Chondrocyte (in vitro differentiated cells): ENCODE measurements at regions not wholly inside any gene's neighbourhood (a gene's known extent, or its start where the extent isn't known, plus 50 kb on each side); places are given as distances from the start of the nearest gene placed in this dataset.
A peak's percentile ranks its signal among the peaks of the same experiment; 100 is the strongest.

ENCODE experiments used
- DNase-seq: peaks from one replicate; pipeline ENCODE4 v3.0.0; 2021; ENCODE audit warnings: mixed read lengths, low spot score
- H3K27ac Mint-ChIP-seq: one replicate; pipeline ENCODE4 v1.8.0; 2021; ENCODE audit warnings: mild to moderate bottlenecking, moderate library complexity, mixed read lengths; ENCODE audit not compliant: unreplicated experiment
- H3K27me3 Mint-ChIP-seq: 2 replicates; pipeline ENCODE4 v1.8.0; 2021; ENCODE audit warnings: low read depth, mixed read lengths
- H3K36me3 Mint-ChIP-seq: 2 replicates; pipeline ENCODE4 v1.8.0; 2021; ENCODE audit warnings: low read depth, mixed read lengths
- H3K4me1 Mint-ChIP-seq: 2 replicates; pipeline ENCODE4 v1.8.0; 2021; ENCODE audit warnings: low read depth, mild to moderate bottlenecking, mixed read lengths
- H3K4me3 Mint-ChIP-seq: one replicate; pipeline ENCODE4 v1.8.0; 2021; ENCODE audit warnings: mild to moderate bottlenecking, moderate library complexity, mixed read lengths; ENCODE audit not compliant: unreplicated experiment
- H3K9me3 Mint-ChIP-seq: 2 replicates; pipeline ENCODE4 v1.8.0; 2021; ENCODE audit warnings: low read depth, mixed read lengths
- TF ChIP-seq, protein P1 (sequence below): fragments of 200-600 bp; sonication (generic); IDR thresholded peaks from 2 replicates; pipeline ENCODE4 v1.5.0; 2021; ENCODE audit warnings: antibody characterized with exemption, mild to moderate bottlenecking, moderate library complexity

DNA sequence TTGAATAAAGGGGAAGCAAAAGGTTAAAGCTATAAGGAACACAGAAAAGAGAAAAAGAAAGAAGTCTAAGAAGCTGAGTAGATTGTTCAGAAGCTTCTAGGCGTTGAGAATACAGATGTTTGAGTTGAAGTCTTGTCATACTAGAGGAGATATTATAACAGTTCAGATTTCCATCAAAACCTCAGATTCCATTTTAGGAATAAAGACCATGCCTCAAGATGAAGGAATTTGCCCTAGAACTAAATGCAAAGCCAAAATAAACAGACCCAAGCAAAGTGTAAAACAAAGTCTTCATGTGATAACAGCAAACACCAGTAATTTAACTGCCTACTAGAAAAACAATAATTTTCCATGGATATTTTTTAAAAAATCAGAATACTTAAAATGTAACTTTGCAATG, 476.5 kb upstream of the POT1 start:
- peak overlapping the region; percentile 47 for H3K27ac Mint-ChIP-seq
- H3K36me3 Mint-ChIP-seq, result no peaks in the 10 kb centered on the region
- no peak for DNase-seq
- H3K9me3 Mint-ChIP-seq, result peaks cover 4% of the 10 kb centered on the region
- no peaks in the 10 kb centered on the region for H3K27me3 Mint-ChIP-seq
- TF ChIP-seq, protein P1, sequence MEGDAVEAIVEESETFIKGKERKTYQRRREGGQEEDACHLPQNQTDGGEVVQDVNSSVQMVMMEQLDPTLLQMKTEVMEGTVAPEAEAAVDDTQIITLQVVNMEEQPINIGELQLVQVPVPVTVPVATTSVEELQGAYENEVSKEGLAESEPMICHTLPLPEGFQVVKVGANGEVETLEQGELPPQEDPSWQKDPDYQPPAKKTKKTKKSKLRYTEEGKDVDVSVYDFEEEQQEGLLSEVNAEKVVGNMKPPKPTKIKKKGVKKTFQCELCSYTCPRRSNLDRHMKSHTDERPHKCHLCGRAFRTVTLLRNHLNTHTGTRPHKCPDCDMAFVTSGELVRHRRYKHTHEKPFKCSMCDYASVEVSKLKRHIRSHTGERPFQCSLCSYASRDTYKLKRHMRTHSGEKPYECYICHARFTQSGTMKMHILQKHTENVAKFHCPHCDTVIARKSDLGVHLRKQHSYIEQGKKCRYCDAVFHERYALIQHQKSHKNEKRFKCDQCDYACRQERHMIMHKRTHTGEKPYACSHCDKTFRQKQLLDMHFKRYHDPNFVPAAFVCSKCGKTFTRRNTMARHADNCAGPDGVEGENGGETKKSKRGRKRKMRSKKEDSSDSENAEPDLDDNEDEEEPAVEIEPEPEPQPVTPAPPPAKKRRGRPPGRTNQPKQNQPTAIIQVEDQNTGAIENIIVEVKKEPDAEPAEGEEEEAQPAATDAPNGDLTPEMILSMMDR, result no peak
- no peak overlapping the region for H3K4me3 Mint-ChIP-seq
- H3K4me1 Mint-ChIP-seq, result peaks cover 27% of the 10 kb centered on the region

DNA sequence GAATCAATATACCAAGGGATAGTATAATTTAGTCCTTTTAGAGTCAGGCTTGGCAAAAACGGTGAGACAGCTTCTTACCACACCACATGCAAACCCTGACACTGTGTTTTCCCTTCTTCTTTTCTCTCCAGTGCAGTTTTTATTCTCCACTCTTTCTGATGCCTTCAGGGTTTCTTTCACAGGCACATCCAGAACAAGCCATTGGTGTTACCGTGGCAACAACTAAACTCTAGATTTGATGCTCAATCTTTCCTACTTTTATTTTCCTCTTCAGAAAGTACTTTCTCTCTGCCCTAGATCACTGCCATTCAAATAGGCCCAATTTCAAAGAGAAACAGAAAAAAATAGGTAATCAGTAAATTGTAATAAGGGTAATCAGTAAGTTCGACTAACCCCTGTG, 469.8 kb upstream of the POT1 start:
- Mint-ChIP-seq H3K9me3 (peaks cover 3% of the 10 kb centered on the region), H3K4me1 (no peaks in the 10 kb centered on the region), H3K27ac (no peak overlapping the region), H3K4me3 (no peak overlapping the region), H3K27me3 (no peaks in the 10 kb centered on the region), H3K36me3 (peaks cover 2% of the 10 kb centered on the region)
- TF ChIP-seq, protein P1, result no peak
- DNase-seq, result no peak

DNA sequence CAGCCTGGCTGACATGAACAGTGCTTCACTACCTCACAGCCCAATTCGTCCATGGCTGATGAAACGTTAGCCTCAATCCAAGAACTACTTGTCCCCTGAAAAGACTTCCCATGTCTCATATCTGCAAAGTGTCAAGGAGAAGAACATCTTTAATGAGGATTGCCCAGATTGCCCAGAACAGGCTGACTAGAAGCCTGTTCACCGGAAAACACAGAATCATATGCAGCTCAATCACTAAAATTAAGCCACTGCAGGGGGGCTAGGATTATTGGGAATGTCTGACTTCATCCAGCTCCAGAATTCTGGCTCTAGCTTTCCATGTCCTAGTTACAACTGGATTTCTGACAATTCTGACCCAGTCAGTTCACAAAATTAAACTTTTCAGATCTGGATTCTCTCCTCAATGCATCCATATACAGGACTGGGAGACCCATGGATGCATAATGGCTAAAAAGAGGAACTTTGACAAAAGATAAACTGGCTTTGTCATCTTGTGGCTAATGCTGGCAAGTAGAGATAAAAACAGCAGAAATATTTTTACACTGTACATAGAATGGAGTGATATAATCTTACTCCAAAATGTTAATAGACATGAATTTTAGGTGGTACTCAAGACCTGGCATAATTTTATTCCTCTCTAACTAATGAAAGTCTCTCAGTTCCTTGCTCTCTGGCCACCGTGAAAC, 467.0 kb upstream of the POT1 start:
- no peak for DNase-seq
- TF ChIP-seq, protein P1, result no peak
- peaks cover 2% of the 10 kb centered on the region for H3K36me3 Mint-ChIP-seq
- H3K27me3 Mint-ChIP-seq, result no peaks in the 10 kb centered on the region
- H3K4me3 Mint-ChIP-seq, result no peak overlapping the region
- H3K27ac Mint-ChIP-seq, result no peak overlapping the region
- H3K9me3 Mint-ChIP-seq, result peaks cover 3% of the 10 kb centered on the region
- no peaks in the 10 kb centered on the region for H3K4me1 Mint-ChIP-seq

DNA sequence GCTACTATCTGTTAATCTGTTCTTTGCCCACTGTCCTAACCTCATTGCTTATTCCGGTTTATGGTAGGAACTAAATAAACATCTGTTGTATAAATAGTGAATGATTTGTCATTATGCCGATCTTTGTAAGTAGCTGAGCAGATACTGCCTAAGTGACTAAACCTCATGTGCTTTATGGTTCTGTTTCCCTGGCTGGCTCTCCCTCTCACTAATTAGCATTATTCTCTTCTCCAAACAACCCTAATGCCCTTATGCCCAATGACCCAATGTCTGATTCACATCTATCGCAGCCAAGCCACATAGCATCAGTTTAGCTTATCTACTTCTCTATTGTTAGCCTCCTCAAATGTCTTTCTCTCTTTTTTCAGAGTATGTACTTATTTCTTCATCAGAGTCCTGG, 462.3 kb upstream of the POT1 start:
- Mint-ChIP-seq H3K27ac (no peak overlapping the region), H3K4me1 (no peaks in the 10 kb centered on the region), H3K4me3 (no peak overlapping the region), H3K9me3 (peaks cover 3% of the 10 kb centered on the region), H3K27me3 (no peaks in the 10 kb centered on the region), H3K36me3 (no peaks in the 10 kb centered on the region)
- DNase-seq, result no peak
- TF ChIP-seq, protein P1, result no peak

DNA sequence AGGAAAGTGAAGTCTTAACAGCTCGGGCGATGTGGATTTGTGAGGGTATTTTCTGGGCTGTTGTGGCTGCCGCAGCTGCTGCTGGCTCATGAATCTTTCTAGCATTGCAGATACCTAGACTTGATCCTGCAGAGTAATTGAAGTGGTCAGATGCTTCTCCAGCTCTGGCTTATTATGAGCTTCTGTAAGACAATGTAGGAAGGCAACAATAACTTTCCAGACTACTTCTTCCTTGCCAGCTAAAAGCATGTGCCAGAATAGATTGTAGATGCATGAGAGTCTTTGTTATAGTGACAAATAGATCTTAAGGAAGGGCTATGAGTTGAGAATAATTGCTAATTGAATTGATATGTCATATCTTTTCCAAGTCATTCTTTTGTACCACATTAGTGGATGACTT, 461.4 kb upstream of the POT1 start:
- no peaks in the 10 kb centered on the region for H3K27me3 Mint-ChIP-seq
- no peaks in the 10 kb centered on the region for H3K4me1 Mint-ChIP-seq
- H3K36me3 Mint-ChIP-seq, result no peaks in the 10 kb centered on the region
- H3K4me3 Mint-ChIP-seq, result no peak overlapping the region
- peaks cover 3% of the 10 kb centered on the region for H3K9me3 Mint-ChIP-seq
- DNase-seq, result no peak
- TF ChIP-seq, protein P1, result no peak
- H3K27ac Mint-ChIP-seq, result no peak overlapping the region
